Fibroblast of skin of back (primary cell): ENCODE measurements at regions not wholly inside any gene's neighbourhood (a gene's known extent, or its start where the extent isn't known, plus 50 kb on each side); places are given as distances from the start of the nearest gene placed in this dataset.
A peak's percentile ranks its signal among the peaks of the same experiment; 100 is the strongest.
"Not testable (repeated sequence)": the region's sequence is repeated elsewhere in the genome, so short reads cannot be mapped to it uniquely, and the experiment has no call there.

Experiments
- DNase-seq: peaks from one replicate; pipeline ENCODE4 v3.0.0-alpha.2; 2013

DNA sequence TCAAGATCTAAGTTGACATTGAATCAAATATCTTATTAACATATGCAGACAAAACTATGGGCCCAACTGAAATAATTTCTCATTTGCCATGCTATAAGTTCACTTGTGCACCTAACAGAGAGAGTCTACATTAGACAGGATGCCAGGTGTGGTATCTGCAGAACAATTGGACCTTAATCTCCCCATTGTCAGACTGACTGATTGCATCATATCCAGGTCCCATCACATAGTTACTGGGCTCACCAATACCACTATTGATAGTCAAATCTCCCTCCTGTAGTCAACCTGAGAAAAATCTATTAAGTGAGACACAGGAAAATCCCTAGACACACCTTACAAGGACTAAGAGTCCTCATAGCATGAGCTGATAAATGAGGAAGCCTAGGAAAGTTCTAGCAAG is 156.0 kb upstream of the FRG1 start:
- DNase-seq: no peak

DNA sequence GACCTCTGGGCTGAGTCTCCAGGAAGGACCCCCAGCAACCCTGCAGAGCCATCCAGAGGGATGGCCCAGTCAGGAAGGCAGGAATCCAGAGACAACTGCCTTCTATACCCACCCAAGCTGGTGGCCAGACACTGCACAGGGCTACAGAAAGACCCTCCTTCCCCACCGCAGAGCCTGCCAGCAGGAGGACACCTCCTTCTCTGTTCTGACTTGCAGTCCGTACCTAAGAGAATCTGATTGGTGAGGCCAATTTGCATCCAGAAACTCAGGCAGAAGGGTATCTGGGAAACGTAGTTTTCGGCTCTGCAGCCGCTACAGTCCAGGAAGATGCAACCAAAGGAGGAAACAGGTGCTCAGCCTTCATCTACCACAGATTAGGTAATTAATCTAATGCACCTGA is 155.4 kb upstream of the FRG1 start:
- no peak for DNase-seq

DNA sequence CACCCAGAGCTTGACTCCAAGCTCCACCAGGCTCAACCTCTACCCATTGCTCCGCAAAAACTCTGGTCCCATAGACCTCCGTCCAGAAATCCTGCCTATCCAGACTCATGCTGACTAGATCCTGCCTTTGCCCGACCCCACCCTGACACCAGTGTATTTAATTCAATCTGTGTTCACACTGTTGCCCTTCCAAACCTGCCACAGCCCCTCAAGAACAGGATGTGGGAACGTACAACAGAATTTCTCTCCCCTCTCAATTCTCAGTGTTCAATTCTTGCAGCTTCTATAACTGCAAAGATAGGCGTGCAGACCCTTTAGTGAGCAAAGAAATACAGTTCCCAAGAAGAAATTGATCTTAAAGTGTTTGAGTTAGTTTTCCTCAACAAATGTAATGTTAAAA is 154.2 kb upstream of the FRG1 start:
- no peak for DNase-seq

DNA sequence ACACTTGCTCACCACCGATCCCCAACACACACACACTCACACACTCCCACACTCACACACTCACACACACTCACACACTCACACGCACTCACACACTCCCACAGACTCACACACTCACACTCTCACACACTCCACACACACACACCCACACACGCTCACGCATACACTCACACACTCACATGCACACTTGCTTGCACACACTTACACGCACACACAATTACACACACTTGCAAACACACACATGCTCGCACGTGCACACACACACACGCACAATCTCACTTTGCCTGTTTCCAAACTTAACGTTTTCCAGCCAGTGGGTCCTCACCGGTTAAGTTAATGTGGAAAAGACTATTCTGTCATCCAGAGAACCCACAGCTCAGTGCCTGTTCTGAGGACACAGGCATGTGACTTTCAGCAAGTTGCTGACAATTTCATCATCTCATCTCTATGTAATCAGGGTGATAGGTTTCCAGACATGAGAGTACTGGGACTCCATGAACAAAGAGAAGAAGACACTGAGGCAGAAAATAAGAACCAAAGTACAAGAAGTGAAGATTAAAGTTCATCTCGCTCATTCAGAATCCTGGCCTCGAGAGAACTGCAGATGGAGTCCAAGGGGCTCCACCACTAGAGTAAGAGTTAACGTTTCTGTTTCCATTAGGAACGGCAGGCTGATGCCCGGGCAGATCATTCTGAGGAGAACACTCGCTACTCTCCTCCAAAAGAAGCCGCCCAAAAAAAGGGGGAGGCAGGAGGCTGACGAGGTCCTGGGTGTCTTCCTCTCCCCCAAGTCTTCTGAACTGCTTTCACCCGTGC is 153.2 kb upstream of the FRG1 start:
- DNase-seq: peak; percentile 41

DNA sequence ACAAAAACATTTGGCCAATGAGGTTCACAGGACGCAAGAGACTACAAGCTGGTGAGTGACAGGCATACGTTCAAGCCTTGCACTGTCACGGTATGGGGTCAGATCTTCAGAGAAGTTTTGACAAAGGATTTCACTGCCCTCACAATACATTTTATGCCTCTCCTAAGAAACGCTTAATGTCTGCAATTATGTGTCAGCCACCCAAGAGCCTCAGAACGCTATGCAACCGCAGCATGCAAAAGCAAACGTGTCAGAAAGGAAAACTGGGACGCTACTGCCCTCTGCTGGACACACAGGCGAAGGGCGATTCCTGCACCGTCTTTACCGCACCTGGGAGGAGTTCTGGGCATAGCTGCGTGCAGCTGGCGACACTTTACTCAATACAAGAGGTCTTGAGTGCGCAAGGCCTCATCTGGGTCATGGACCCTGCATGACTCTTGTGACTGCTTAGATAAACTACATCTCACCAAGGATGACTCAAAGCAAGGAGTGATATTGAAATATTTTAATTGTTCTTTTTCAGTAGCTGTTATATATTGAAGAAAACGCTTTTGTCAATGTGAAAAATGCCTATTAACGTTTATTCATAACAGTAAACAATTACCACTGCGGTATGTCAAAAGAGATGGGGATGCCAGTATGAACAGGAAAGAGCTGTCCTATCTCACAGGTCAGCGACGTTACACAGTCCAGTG is 147.6 kb upstream of the FRG1 start:
- peak; percentile 79 for DNase-seq

DNA sequence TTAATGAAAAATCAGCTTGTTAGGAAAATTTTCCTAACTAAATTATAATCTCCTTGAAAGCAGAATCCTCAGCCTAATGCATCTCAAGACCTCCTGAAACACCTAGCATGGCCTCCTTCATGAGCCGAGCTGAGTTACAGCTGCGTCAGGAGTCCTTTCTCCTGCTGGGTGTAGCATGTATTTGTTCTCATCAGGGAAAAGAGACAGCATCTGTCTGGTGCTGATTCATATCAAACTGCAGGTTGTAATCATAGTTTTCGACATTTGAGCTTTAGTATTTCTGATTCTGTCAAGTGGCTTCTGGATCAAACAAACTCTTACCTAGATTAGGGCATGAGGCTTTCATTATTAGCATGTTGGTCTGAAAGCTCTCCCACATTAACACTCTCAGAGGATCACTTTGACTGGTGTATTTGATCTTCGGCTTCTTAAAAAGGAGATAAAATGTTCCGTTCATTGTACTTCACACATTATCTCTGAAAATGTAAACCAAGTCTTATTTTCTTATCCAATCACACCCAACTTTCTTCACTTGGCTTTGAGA is 140.1 kb upstream of the FRG1 start:
- DNase-seq: no peak

DNA sequence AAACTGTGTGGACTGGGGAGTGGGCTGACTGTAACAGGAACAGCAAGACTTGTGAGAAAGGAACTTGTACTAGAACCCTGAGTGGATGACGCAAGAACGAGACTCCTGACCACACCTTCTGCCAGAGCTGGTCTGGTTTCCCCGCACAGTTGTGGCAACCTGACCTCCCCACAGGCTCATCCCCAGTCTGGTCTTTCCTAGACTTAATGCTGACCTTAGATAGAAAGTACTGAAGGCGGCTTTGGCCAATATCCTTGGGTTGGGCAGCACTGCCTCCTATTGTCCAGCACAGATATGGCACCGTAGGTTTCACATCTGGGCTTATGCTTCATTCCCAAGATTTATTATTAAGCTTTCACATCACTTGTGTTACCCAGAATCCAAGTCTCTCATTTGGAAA is 137.8 kb upstream of the FRG1 start:
- no peak for DNase-seq

DNA sequence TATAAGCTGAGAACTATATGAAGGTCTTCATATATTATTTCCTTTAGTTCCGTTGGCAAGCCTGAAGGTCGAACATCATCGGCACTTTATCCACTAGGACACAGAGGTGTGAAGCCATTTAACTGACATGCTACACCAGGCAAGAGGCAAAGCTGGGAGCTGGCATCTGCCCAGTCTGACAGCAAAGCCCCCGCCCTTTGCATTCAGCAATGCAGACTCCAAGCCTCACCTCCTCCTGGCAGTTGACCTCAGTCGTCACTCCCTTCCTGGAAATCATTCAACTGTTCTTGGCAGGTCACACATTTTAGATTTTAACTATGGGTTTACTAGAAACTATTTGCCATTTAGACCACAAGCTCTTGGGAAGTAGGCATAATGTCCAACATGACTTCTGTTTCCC is 135.8 kb upstream of the FRG1 start:
- DNase-seq: no peak

DNA sequence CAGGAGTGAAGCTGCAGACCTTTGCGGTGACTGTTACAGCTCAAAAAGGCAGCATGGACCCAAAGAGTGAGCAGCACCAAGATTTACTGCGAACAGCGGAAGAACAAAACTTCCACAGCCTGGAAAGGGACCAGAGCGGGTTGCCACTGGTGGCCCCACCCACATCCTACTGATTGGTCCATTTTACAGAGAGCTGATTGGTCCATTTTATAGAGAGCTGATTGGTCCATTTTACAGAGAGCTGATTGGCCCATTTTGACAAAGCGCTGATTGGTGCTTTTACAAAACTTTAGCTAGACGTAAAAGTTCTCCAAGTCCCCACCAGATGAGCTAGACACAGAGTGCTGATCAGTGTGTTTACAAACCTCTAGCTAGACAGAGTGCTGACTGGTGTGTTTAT is 134.2 kb upstream of the FRG1 start:
- DNase-seq: no peak

DNA sequence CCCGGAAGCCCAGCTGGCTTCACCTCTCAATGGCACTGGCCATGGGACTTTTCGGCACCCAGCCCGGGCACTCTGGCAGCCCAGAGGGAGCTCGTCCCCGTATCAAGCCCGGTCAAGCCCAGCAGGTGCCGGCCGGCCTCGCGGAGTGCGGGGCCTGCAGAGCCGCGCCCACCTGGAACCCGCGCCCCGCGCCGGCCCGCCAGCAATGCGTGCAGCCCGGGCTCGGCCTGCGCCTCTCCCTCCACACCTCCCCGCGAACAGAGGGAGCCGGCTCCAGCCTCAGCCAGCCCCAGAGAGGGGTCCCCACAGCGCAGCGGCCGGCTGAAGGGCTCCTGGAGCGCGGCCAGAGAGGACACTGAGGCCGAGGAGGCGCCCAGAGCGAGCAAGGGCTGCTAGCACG is 133.6 kb upstream of the FRG1 start:
- DNase-seq: no peak

DNA sequence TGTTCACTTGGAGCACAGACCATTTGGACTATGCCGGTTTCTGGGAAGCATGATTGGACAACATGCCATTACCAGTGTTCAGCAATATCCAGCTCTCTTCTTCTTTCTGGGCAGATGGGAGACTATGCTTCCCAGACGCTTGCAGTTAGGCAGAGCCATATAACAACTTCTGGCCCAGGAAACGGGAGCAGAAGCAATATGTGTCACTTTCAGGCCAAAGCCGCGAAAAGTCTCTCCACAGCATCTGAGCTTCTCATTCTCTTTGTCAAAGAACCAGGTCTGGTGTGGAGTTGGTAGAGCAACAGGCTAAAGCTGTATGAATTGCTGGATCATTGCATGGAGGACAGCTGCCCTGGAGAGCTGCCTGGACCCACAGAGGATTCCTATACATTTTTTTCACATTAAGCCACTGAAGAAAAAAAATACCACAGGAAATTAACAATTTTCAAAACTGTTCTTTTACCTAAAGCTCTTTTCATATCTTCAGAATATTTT is 131.4 kb upstream of the FRG1 start:
- no peak for DNase-seq

DNA sequence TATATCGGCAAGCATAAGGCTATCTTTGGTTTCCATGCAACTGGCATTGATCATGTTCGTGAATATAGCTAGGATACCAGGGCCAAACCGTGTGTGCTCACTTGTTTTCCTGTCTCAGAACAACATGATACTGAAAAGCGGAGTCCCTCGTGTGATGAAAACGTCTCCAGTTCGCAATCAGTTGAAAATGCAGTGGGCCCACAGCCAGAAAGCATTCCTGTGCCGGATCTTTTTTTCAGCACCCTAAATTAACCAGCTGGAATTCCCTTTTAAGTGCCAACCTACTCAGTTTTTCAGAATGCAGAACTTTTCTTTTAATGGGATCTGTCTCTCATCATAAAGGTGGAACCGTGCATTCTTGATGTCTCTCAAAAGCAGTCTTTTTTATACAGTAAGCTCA is 130.8 kb upstream of the FRG1 start:
- DNase-seq: no peak

DNA sequence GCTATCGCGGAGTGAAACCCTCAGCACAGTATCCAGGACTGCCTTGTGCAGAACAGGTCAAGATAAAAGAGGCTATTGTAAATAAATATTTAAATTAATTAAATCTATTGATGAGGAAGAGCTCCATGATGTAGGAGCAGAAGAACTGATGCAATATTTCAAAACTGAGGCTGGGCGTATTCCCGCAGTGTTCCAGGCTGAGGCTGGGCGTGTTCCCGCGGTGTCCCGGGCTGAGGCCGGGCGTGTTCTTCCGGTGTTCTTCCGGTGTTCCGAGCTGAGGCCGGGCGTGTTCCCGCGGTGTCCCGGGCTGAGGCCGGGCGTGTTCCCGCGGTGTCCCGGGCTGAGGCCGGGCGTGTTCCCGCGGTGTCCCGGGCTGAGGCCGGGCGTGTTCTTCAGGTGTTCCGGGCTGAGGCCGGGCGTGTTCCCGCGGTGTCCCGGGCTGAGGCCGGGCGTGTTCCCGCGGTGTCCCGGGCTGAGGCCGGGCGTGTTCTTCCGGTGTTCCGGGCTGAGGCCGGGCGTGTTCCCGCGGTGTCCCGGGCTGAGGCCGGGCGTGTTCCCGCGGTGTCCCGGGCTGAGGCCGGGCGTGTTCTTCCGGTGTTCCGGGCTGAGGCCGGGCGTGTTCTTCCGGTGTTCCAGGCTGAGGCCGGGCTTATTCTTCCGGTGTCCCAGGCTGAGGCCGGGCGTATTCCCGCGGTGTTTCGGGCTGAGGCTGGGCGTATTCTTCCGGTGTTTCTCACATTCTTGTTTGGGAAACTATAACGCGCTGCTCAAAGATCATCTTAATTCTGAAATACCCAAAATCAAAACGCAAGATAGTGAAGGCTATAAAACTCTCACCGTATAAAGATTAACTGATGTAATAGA is 130.1 kb upstream of the FRG1 start:
- not testable (repeated sequence) for DNase-seq

DNA sequence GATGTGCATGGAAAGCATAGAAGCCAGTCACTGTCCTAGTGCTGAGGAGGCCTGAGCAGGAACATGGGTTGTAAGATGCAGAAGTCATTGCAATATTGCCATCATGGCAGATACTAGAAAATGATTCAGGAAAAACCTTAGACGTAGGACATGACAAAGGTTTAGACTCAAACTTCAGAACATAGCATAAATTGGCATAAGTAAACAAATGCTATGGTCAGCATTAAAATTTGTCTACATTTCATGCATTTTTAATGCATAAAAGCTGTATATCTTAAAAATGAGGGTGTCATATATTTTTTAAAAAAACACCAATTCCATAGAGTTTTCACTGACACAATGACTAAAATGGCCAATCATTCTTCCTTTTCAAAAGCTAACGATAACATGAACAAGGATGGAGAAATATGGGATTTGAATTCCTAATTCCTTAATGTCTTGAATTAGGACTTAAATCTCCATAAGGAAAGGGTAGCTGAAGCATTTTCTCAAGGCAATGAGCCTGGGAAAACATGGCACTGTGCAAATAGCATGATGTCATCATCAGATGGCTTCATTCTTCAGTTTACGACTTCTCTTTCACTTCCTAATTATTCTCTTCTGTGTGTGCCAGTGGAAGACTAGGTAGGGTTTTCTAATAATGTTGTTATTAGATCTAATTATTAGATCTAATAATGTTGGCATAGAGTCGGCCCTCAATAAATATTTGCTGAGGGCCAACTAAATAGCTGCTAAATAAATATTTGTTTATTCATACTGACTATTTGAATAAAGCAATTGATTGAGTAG is 125.1 kb upstream of the FRG1 start:
- no peak for DNase-seq

DNA sequence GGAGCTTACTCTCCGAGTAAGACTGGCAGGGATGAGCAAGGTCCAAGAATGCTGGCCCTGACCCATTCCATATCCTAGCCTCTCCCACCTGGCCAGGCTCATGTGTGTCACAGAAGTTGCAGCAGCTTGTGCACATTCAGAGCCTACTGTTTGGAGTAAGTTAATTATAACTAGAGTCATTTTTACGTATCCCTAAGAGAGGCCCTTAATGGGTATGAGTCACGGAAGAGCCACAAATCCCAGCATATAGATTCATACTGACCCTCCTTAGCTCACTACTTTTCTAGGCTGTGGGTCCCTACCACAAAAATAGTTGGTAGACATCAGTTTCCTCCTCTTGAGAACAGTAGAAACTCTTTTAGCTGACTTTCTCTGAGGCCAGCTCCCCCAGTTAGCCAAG is 118.3 kb upstream of the FRG1 start:
- DNase-seq: no peak

DNA sequence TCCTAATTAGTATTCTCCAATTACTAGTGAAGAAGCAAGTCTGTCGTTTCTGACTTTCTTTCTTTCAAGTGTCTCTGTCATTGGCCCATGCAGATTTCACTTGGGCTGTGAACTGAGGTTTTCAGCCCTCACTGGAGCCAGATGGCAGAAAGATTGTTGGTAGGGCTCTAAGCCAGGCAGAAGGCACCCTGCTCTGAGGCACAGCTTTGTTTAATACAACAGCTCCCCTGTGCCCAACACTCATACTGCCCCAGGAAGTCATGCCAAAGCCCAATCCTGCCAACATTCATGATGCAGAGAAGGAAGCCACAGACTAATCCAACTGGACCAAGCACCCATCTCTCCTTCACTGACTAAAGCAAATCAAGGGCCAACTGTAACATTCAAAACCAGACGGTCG is 117.1 kb upstream of the FRG1 start:
- DNase-seq: no peak

DNA sequence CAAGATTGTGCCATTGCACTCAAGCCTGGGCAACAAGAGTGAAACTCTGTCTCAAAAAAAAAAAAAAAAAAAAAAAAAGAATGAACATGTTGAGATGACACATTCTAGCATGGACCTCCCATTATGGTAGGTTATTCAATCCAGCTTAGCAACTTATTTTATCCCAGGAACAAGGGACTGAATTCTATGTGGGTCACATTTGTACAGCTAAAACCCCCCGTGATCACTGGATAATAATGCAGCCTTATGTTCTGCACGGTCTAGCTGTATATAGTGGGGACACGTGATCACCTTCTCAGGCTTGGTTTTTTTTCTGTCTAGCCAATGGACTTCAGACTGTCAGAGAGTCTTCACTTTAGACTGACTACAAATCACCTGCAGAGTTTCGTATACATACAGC is 115.2 kb upstream of the FRG1 start:
- DNase-seq: no peak

DNA sequence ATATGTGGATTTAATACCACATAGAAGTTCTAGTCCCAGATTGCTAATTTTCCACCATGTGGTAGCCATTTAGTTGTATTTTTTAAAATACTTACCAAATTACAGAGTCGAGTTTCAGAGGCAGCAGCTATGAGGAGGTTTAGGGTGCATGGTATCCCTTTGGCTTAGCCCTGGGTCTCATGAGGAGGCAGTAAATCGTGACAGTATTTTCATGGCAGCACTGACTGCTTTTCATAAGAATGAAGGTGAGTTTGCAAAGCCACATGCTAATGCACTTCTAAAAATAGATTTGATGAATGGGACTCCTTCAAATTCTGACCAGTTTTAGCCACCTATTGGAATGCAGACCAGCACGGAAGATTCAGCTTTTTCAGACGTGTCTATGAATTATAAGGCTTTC is 114.0 kb upstream of the FRG1 start:
- DNase-seq: no peak

DNA sequence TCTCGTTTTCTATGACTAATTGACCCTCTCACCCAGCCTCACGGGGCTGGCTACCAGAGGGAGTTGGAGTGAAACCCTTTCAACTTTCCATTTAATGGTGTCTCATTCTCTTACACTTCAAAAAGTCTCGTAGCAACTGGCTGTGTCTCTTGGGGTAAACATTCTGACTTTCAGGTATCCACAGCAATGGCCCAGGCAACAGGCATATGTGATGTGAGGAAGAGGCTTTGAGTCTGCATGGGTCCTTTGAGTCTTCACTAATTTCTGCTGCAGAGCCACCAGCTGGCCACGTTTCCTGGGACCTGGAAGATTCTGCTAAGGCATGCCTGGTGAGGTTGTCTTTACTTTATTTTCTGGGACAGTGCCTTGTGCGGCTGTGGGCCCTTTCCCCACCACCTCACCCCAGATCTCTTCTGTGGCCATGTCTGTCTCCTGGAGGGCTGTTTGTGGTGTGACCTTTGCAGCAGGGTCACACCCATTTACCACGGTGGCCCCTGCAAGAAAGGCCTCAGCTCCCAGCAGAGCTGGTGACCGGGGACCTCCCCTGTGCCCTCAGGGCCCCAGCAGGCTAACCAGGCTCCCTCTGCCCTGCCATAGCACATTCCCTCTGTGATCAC is 112.5 kb upstream of the FRG1 start:
- DNase-seq: no peak

DNA sequence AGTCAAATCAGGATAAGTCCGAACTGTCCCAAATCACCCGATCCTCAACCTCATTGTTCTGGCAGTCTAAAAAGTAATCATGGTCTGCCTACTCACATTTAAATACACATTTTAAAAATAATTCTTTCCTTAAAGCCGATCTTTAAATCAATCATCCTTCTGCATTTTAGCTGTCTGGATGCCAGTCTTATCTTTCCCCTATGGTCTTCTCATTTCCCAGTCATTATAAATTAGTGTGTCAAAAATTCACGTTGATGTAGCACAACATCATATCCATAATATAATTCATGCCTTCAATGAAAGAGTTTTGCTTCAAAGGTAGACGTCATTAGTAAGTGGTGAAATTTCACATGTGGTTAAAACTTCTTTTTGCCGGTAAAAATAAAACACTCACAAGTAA is 108.1 kb upstream of the FRG1 start:
- no peak for DNase-seq

DNA sequence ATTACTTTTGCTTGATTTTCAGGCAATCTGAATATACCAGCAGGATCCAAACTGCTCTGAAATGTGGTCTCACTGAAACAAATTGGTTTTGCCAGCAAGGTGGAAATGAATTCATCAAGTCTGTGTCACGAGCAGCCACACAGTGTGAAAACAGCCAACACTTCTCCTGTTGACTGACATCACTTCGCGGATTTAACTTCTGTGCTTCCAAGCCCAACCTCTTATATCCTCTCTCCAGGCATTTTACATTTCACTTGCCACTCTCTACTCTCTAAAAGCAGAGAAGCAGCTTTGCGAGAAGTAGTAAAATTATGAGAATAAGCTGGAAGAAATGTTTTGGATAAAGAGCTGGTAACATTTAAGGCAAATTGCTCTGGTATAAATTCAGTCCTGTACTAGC is 106.1 kb upstream of the FRG1 start:
- no peak for DNase-seq

DNA sequence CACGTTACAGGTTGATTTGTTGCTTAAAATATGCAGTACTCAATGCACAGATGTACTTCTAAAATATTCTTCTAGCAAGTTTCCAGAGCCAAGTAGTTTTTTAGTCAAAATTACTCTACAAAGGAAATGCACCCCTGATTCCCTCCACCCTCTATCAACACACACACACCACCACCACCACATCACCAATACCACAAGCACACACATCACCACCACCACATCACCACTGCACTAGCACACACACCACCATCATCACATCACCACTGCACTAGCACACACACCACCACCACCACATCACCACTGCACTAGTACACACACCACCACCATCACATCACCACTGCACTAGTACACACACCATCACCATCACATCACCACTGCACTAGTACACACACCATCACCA is 105.2 kb upstream of the FRG1 start:
- peak; percentile 15 for DNase-seq
